Lung microvascular endothelial cell (primary cell): ENCODE measurements at regions not wholly inside any gene's neighbourhood (a gene's known extent, or its start where the extent isn't known, plus 50 kb on each side); places are given as distances from the start of the nearest gene placed in this dataset.
A peak's percentile ranks its signal among the peaks of the same experiment; 100 is the strongest.

Source experiments
- DNase-seq, 2 donors: peaks; one replicate each; pipeline versions ENCODE4 v3.0.0 to v3.0.0-alpha.2; 2010; ENCODE audit warnings: low read depth in 2 of 2

GRCh38 chr12:74906224-74906623 is 303.4 kb downstream of the KCNC2 start:
- DNase-seq, result no peak

DNA sequence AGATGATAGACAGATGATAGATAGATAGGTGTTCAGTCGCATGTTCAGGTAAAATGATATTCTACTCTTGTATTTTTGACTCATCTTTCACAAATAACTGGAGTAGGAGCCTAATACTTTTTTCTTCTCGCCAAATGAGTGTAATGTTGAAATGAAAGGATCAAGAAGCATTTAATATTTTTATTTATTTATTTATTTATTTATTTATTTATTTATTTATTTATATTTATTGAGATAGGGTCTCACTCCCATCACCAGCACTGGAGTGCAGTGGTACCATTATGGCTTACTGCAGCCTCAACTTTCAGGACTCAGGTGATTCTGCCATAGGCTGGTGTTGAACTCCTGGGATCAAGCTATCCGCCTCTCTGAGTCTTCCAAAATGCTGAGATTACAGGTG is 298.8 kb downstream of the KCNC2 start:
- no peak for DNase-seq

GRCh38 chr12:74914378-74914777 is 295.3 kb downstream of the KCNC2 start:
- no peak for DNase-seq

- no peak for DNase-seq
Observed at GRCh38 chr12:74915718-74916117, 293.9 kb downstream of the KCNC2 start.

DNA sequence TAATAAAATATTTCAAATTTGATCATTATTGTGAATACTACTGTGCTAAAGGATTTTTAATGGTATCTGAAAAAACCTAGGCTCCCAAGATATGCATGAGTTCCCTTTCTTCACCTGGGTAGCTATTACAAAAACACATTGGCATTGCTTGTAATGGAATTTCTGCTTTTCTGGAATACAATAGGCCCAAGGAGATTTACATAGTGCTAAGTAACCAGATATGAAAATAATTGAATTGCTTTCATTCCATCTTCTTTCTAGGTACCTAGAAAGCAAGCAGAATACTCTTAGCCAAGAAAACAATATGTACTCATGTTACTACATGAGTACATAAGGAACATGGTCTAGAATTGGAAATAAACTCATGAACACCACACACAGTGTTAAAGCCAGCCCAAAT is 291.9 kb downstream of the KCNC2 start:
- no peak for DNase-seq

DNA sequence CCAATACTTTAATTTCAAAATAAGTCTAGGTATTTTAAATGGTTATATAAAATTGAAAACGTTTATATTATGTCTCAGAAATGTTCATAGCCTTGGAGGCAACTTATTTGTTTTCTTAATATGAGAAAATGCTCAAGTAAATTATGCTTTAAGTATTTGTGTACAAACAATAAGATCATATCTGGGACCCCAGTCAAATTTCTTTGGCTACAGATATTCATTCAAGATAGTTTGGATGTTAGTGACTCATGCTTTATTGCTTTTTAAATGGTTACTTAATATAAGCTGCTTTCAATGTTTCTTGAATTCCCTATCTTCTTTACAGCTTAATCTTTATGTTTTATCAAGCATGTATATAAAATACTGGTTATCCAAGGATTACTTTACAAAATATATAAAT is 291.3 kb downstream of the KCNC2 start:
- no peak for DNase-seq

- no peak for DNase-seq
Observed at GRCh38 chr12:74922117-74922516, 287.5 kb downstream of the KCNC2 start.

DNA sequence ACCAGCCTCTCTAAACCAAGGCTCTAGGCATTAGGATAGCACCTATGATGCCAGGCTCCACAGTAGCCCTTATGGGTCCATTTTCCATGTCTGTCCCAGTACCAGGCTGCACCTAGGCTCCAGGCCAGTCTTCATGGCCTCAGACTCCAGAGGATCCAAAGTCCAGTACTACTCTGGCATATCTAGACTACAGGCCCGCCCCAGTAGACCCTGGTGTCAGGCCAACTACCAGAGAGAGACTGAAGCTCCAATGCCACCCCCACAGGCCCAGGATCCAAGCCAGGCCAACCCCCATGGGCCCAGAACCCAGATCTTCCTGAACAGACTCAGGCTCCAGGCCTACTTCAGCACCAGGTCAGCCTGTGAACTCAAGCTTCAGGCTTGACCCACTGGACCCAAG is 287.0 kb downstream of the KCNC2 start:
- no peak for DNase-seq

- DNase-seq, result no peak
Observed at GRCh38 chr12:74941670-74942069, 268.0 kb downstream of the KCNC2 start.

- no peak for DNase-seq
Observed at GRCh38 chr12:74945771-74946198, 263.9 kb downstream of the KCNC2 start.

DNA sequence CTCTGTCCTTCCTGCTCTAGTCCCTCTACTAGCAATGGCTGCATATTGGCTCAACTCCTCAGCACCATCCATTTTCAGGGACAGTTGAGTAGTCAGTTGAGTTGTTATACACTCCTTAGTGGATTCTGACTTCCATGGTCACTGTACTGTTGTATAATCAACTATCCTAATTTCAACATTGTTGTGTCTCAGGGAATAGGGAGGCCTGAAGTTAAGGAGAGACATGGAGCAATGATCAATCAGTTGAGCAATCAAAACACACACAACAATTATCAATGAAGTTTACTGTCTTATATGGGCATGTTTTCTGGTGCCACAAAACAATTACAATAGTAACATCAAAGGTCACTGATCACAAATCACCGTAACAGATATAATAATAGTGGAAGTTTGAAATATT is 255.9 kb downstream of the KCNC2 start:
- DNase-seq, result no peak

DNA sequence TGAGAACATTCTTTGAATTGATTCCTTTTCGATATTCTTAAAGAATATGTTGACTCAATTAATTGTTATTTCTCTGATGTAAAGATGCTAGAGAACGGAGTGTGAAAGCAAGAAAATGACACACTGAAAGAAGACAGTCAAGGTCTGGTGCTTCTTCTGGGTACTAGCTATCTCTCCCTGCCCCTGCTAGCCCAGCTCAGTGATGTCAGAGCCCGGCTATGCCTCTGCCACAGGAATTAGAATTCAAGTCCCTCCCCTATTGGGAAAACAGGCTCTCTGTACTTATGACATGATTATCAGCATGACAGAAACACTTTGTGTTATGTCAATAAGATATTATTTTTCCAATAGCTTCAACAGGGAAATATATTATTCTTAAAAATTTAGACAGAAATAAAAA is 252.4 kb downstream of the KCNC2 start:
- no peak for DNase-seq

GRCh38 chr12:74957634-74958033 is 252.0 kb downstream of the KCNC2 start:
- no peak for DNase-seq

GRCh38 chr12:74959657-74960056 is 250.0 kb downstream of the KCNC2 start:
- no peak for DNase-seq

DNA sequence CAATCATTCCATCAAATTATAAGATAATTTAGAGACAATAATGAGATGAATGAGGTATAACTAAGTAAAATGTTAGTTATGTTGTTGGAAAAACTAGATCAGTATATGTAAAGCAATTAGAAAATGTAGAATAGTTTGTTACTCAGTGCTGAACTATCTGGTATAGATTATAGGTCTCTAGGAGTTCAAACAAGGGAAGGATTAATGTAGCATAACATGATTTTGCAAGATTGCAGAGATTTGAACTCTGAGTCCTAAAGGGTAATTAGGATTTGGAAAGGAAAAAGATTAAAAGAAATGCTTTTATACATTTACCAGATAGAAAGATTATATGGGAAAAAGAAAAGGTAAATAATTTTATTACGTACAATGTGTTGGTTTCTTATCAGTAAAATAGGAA is 246.3 kb downstream of the KCNC2 start:
- DNase-seq, result no peak

GRCh38 chr12:74963867-74964331 is 245.7 kb downstream of the KCNC2 start:
- DNase-seq, result no peak

- no peak for DNase-seq
Observed at GRCh38 chr12:74964390-74964789, 245.2 kb downstream of the KCNC2 start.

GRCh38 chr12:74971201-74971600 is 238.4 kb downstream of the KCNC2 start:
- DNase-seq, result no peak

DNA sequence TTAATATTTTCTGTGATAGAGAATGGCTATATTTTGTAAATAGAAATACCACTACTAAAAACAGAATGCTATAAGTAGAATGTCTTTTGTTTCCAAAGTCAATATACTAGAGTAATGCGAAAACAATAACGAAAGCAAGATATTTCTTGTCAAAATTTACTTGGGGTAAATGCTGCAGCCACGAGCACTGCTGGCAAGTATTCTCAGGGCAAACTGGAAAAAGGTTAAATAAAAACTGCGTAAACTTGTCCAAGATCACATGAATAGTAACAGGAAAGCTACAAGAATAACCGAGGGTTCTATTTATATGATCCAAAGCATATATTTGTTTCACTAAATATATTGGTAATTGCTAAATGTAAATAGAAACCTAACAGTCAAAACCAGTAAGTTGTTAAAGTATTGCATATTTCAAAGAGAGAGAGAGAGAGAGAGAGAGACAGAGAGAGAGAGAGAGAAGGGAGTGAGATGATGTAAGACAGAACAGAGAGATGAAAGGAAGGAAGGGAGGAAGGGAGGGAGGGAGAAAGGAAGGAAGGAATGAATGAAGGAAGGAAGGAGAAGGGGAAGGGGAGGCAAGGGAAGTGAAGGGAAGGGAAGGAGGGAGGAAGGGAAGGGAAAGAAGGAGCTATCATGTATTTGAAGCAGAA is 231.7 kb downstream of the KCNC2 start:
- no peak for DNase-seq

- DNase-seq, result no peak
Observed at GRCh38 chr12:74980510-74980909, 229.1 kb downstream of the KCNC2 start.

- peak in 1 of 2 donors; percentile 11 for DNase-seq
Observed at GRCh38 chr12:74981541-74981940, 228.1 kb downstream of the KCNC2 start.

- DNase-seq, result no peak
Observed at GRCh38 chr12:74983917-74984316, 225.7 kb downstream of the KCNC2 start.

DNA sequence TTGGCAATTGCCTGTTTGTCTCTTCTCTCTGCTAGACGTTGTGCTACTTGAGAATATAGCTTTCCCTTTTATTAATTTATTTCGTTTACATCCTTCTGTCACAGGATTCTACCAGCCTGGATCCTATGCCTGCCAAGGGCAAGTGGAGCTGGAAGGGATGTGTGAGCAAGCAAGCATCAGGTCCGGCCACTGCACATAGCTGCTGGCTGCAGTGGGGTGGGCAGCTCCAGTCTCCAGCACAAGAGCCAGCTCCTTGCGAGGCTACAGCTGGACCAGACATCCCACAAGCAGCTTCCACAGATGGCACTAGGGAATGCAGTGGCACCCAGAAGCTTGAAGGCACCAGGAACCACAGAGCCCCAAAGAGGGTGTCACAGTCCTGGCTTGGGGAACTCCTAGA is 225.0 kb downstream of the KCNC2 start:
- no peak for DNase-seq
